ENCODE measurements at regions not wholly inside any gene's neighbourhood (a gene's known extent, or its start where the extent isn't known, plus 50 kb on each side); places are given as distances from the start of the nearest gene placed in this dataset.

GRCh38 chr18:41353777-41354528, 601.1 kb upstream of the PIK3C3 start:
- Histone ChIP-seq H3K4me2 (ENCODE audit: insufficient read depth, low read length) (no peak overlapping the region), H3K27me3 (ENCODE audit: control insufficient read depth in 2 of 2, insufficient read depth in 2 of 2, low read length in 2 of 2) (no peaks in the 10 kb centered on the region), H3K4me1 (ENCODE audit: control insufficient read depth, extremely low read depth, insufficient read depth, low read length) (no peaks in the 10 kb centered on the region), H3K79me2 (ENCODE audit: control insufficient read depth, insufficient read depth, low read length) (no peaks in the 10 kb centered on the region), H3K4me3 (replicated peaks in 1 of 3; ENCODE audit: insufficient read depth in 1 of 3, low read depth in 1 of 3, low read length in 3 of 3) (no peak overlapping the region), H3K27ac (ENCODE audit: insufficient read depth, low read depth, low read length) (no peak overlapping the region), H3K9me1 (replicated peaks; ENCODE audit: control insufficient read depth, extremely low read depth, insufficient read depth, low read length) (no peaks in the 10 kb centered on the region), H3K9me3 (replicated peaks; ENCODE audit: control insufficient read depth, insufficient read depth, low read length) (no peaks in the 10 kb centered on the region), H2AFZ (ENCODE audit: low read depth, low read length) (no peak overlapping the region), H3K36me3 (ENCODE audit: control insufficient read depth in 2 of 2, extremely low read depth in 1 of 2, insufficient read depth in 2 of 2, low read length in 2 of 2) (no peaks in the 10 kb centered on the region), H4K20me1 (replicated peaks; ENCODE audit: control insufficient read depth, extremely low read depth, insufficient read depth, low read length) (no peaks in the 10 kb centered on the region), H3K9ac (replicated peaks; ENCODE audit: extremely low read depth, insufficient read depth, low read length) (no peak overlapping the region)
- FAIRE-seq (no peak), DNase-seq (ENCODE audit: low read depth, low spot score) (peak; percentile 5)
- CTCF ChIA-PET = no interaction called here
- TF ChIP-seq FOS (IDR thresholded peaks at IDR 0.05; ENCODE audit: borderline replicate concordance, insufficient read depth, low read length) (no peak), MAX (IDR thresholded peaks at IDR 0.05; ENCODE audit: insufficient read depth, insufficient read length) (no peak), JUN (IDR thresholded peaks at IDR 0.05; ENCODE audit: borderline replicate concordance, insufficient read depth, insufficient read length, low read depth) (no peak), GATA2 (IDR thresholded peaks at IDR 0.05; ENCODE audit: insufficient read depth, insufficient read length, low read depth, low read length) (no peak), CTCF (IDR thresholded peaks at IDR 0.05; ENCODE audit: extremely low read depth in 1 of 2, insufficient read depth in 1 of 2, low read depth in 1 of 2, low read length in 2 of 2) (no peak), POLR2AphosphoS5 (IDR thresholded peaks at IDR 0.05; ENCODE audit: insufficient read depth, low read depth, low read length) (no peak), MYC (IDR thresholded peaks at IDR 0.05; ENCODE audit: low read depth, low read length) (no peak), EZH2 (IDR thresholded peaks at IDR 0.05; ENCODE audit: borderline replicate concordance, low read depth, low read length, severe bottlenecking) (no peak), POLR2A (IDR thresholded peaks at IDR 0.05; ENCODE audit: low read depth, low read length) (no peak)
- no TSS peak for BruUV-seq (replicated peaks)
- intact Hi-C loops (cut with micrococcal nuclease) (no loop called here), dilution Hi-C loops (cut with MboI; ENCODE audit: extremely low pct_ligation_motif_present, low sequenced_read_pairs) (no loop called here)
- POLR2A ChIA-PET = no interaction called here

Data from endothelial cell of umbilical vein (primary cell).